Natural killer cell (primary cell): ENCODE measurements at regions not wholly inside any gene's neighbourhood (a gene's known extent, or its start where the extent isn't known, plus 50 kb on each side); places are given as distances from the start of the nearest gene placed in this dataset.

Experiments used
- ATAC-seq, 3 donors: fragments of 150-1000 bp in 2 of 3; fragments of 200-7000 bp in 1 of 3; cut with Tn5 transposase; 1 replicate in 1 of 3; 2 replicates in 2 of 3; pipeline ENCODE4 v1.10.0; 2021; ENCODE audit warnings: mild to moderate bottlenecking in 2 of 3, moderate library complexity in 2 of 3
- DNase-seq, 2 donors: peaks; one replicate each; pipeline versions ENCODE4 v3.0.0 to v3.0.0-alpha.2; 2013 to 2021; ENCODE audit warnings: mixed read lengths in 1 of 2
- H3K27ac ChIP-seq: one replicate; pipeline ENCODE4 v1.5.1; 2013; ENCODE audit warnings: mild to moderate bottlenecking, low read length
- H3K27me3 ChIP-seq: one replicate; pipeline ENCODE4 v1.6.1; 2013; ENCODE audit warnings: low read length; ENCODE audit not compliant: control insufficient read depth, insufficient read depth
- H3K36me3 ChIP-seq: one replicate; pipeline ENCODE4 v1.6.1; 2013; ENCODE audit warnings: low read length; ENCODE audit not compliant: control insufficient read depth, insufficient read depth
- H3K4me1 ChIP-seq: one replicate; pipeline ENCODE4 v1.6.1; 2013; ENCODE audit warnings: low read length; ENCODE audit not compliant: control insufficient read depth, insufficient read depth
- H3K4me3 ChIP-seq: one replicate; pipeline ENCODE4 v1.5.1; 2013; ENCODE audit warnings: low read length
- H3K9me3 ChIP-seq: one replicate; pipeline ENCODE4 v1.6.1; 2013; ENCODE audit warnings: low read length; ENCODE audit not compliant: control insufficient read depth, insufficient read depth
- H3K27ac Mint-ChIP-seq, 2 donors: one replicate each; pipeline ENCODE4 v1.8.0; 2022; ENCODE audit warnings: mild to moderate bottlenecking in 2 of 2, mixed read lengths in 2 of 2, moderate library complexity in 1 of 2
- H3K27me3 Mint-ChIP-seq, 2 donors: one replicate each; pipeline ENCODE4 v1.8.0; 2022; ENCODE audit warnings: low read depth in 2 of 2, mixed read lengths in 2 of 2
- H3K36me3 Mint-ChIP-seq: one replicate; pipeline ENCODE4 v1.8.0; 2022; ENCODE audit warnings: mixed read lengths
- H3K4me1 Mint-ChIP-seq, 2 donors: one replicate each; pipeline ENCODE4 v1.8.0; 2022; ENCODE audit warnings: mixed read lengths in 2 of 2
- H3K4me3 Mint-ChIP-seq: one replicate; pipeline ENCODE4 v1.8.0; 2022; ENCODE audit warnings: mild to moderate bottlenecking, moderate library complexity, mixed read lengths
- H3K9me3 Mint-ChIP-seq, 2 donors: one replicate each; pipeline ENCODE4 v1.8.0; 2022; ENCODE audit warnings: mixed read lengths in 2 of 2
- CTCF ChIP-seq: fragments of 200-600 bp; IDR thresholded peaks from one replicate; pipeline ENCODE4 v1.8.0; 2022; ENCODE audit warnings: antibody characterized with exemption
- WGBS: methylation state at CpG from one replicate; pipeline ENCODE4 v1.1.7; 2013; ENCODE audit warnings: missing lambda C conversion rate; ENCODE audit not compliant: insufficient coverage; 5-methylcytosine and 5-hydroxymethylcytosine counted together
- intact Hi-C: fragments of 100-400 bp; cut with micrococcal nuclease; formaldehyde crosslinking; loops from one replicate; pipeline ENCODE4 v1.14.2; 2022

GRCh38 chr9:83147315-83148149, 84.6 kb upstream of the RASEF start:
- DNase-seq (no peak), ATAC-seq (no peak)
- Histone ChIP-seq H3K27ac (no peak overlapping the region), H3K27me3 (no peaks in the 10 kb centered on the region), H3K4me1 (no peaks in the 10 kb centered on the region), H3K4me3 (no peak overlapping the region), H3K36me3 (no peaks in the 10 kb centered on the region), H3K9me3 (no peaks in the 10 kb centered on the region)
- Mint-ChIP-seq H3K4me3 (no peak overlapping the region), H3K4me1 (no peaks in the 10 kb centered on the region), H3K27me3 (no peaks in the 10 kb centered on the region), H3K36me3 (no peaks in the 10 kb centered on the region), H3K9me3 (peaks cover 5 to 10% of the 10 kb centered on the region in 2 donors), H3K27ac (no peak overlapping the region)
- no peak for TF ChIP-seq CTCF
- 84% methylated on average over 7 of the region's 10 CpGs for WGBS
- intact Hi-C loops: no loop called here

- H3K27ac ChIP-seq: no peak overlapping the region
- Mint-ChIP-seq H3K4me3 (no peak overlapping the region), H3K36me3 (no peaks in the 10 kb centered on the region), H3K9me3 (peaks cover 5 to 10% of the 10 kb centered on the region in 2 donors), H3K27me3 (no peaks in the 10 kb centered on the region), H3K4me1 (no peaks in the 10 kb centered on the region), H3K27ac (no peak overlapping the region)
- intact Hi-C loops: no loop called here
- TF ChIP-seq CTCF: no peak
- H3K4me3 ChIP-seq: no peak overlapping the region
- no peaks in the 10 kb centered on the region for H3K27me3 ChIP-seq
- 94% methylated on average over 2 of the region's 4 CpGs for WGBS
- no peaks in the 10 kb centered on the region for H3K9me3 ChIP-seq
- H3K4me1 ChIP-seq: no peaks in the 10 kb centered on the region
- no peaks in the 10 kb centered on the region for H3K36me3 ChIP-seq
- ATAC-seq (no peak), DNase-seq (no peak)
Observed at GRCh38 chr9:83146325-83146724, 83.4 kb upstream of the RASEF start.

GRCh38 chr9:83144492-83144891, 81.5 kb upstream of the RASEF start:
- no peaks in the 10 kb centered on the region for H3K4me1 ChIP-seq
- Mint-ChIP-seq H3K36me3 (no peaks in the 10 kb centered on the region), H3K4me1 (no peaks in the 10 kb centered on the region), H3K27me3 (no peaks in the 10 kb centered on the region), H3K4me3 (no peak overlapping the region), H3K27ac (no peak overlapping the region), H3K9me3 (peaks cover 8 to 12% of the 10 kb centered on the region in 2 donors)
- intact Hi-C loops: no loop called here
- ATAC-seq (no peak), DNase-seq (no peak)
- H3K27me3 ChIP-seq: no peaks in the 10 kb centered on the region
- no peak overlapping the region for H3K4me3 ChIP-seq
- no peak overlapping the region for H3K27ac ChIP-seq
- TF ChIP-seq CTCF: no peak
- no peaks in the 10 kb centered on the region for H3K36me3 ChIP-seq
- H3K9me3 ChIP-seq: no peaks in the 10 kb centered on the region

GRCh38 chr9:83142389-83142788, 79.4 kb upstream of the RASEF start:
- Mint-ChIP-seq H3K27me3 (no peaks in the 10 kb centered on the region), H3K36me3 (no peaks in the 10 kb centered on the region), H3K9me3 (peaks cover 7 to 9% of the 10 kb centered on the region in 2 donors), H3K4me1 (no peaks in the 10 kb centered on the region), H3K27ac (no peak overlapping the region), H3K4me3 (no peak overlapping the region)
- no peak for TF ChIP-seq CTCF
- Histone ChIP-seq H3K9me3 (no peaks in the 10 kb centered on the region), H3K36me3 (no peaks in the 10 kb centered on the region), H3K4me3 (no peak overlapping the region), H3K4me1 (no peaks in the 10 kb centered on the region), H3K27ac (no peak overlapping the region), H3K27me3 (no peaks in the 10 kb centered on the region)
- DNase-seq: no peak
- ATAC-seq: no peak
- intact Hi-C loops: no loop called here
